ENCODE measurements at regions not wholly inside any gene's neighbourhood (a gene's known extent, or its start where the extent isn't known, plus 50 kb on each side); places are given as distances from the start of the nearest gene placed in this dataset.

DNA sequence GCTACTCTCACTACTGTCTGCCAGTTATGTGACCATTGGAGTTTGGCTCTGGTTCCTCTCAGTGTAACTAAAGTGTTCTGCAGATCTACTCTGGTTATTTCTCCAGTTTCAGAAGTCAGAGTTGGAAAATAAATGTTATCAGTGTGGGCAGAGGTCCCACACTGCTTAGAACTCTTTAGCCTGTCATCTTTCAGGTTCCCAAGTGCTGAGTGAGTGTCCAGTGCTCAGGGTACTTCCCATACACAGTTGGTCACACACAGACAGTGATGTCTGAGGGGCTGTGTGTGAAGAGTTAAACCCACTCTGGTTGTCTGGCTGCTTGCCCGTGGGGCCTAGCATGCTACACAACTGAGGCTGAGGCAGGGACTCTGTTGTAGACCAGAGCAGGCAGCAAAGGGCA is 421.8 kb upstream of the MEX3C start:
- no peak for TF ChIP-seq HEYL (CRISPR knock-in tag; IDR thresholded peaks at IDR 0.05)
- TF ChIP-seq SMC3 (IDR thresholded peaks at IDR 0.05), result no peak
- no peak for TF ChIP-seq CBX8 (IDR thresholded peaks at IDR 0.05)
- no peak for TF ChIP-seq GATA3 (IDR thresholded peaks at IDR 0.05; ENCODE audit: borderline replicate concordance)
- TF ChIP-seq, protein P1, sequence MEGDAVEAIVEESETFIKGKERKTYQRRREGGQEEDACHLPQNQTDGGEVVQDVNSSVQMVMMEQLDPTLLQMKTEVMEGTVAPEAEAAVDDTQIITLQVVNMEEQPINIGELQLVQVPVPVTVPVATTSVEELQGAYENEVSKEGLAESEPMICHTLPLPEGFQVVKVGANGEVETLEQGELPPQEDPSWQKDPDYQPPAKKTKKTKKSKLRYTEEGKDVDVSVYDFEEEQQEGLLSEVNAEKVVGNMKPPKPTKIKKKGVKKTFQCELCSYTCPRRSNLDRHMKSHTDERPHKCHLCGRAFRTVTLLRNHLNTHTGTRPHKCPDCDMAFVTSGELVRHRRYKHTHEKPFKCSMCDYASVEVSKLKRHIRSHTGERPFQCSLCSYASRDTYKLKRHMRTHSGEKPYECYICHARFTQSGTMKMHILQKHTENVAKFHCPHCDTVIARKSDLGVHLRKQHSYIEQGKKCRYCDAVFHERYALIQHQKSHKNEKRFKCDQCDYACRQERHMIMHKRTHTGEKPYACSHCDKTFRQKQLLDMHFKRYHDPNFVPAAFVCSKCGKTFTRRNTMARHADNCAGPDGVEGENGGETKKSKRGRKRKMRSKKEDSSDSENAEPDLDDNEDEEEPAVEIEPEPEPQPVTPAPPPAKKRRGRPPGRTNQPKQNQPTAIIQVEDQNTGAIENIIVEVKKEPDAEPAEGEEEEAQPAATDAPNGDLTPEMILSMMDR (IDR thresholded peaks at IDR 0.05), result no peak
- no peak for TF ChIP-seq POLR2A (IDR thresholded peaks at IDR 0.05; ENCODE audit: low read length)
- TF ChIP-seq, protein P2, sequence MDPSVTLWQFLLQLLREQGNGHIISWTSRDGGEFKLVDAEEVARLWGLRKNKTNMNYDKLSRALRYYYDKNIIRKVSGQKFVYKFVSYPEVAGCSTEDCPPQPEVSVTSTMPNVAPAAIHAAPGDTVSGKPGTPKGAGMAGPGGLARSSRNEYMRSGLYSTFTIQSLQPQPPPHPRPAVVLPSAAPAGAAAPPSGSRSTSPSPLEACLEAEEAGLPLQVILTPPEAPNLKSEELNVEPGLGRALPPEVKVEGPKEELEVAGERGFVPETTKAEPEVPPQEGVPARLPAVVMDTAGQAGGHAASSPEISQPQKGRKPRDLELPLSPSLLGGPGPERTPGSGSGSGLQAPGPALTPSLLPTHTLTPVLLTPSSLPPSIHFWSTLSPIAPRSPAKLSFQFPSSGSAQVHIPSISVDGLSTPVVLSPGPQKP (IDR thresholded peaks at IDR 0.05; ENCODE audit: low read depth, low read length), result no peak
- TF ChIP-seq HDAC2 (IDR thresholded peaks at IDR 0.05), result no peak

Measured in A549 (cell line).